GM23248 (cell line): ENCODE measurements at regions not wholly inside any gene's neighbourhood (a gene's known extent, or its start where the extent isn't known, plus 50 kb on each side); places are given as distances from the start of the nearest gene placed in this dataset.

Experiments
- DNase-seq: peaks from one replicate; pipeline ENCODE4 v3.0.0-alpha.2; 2015
- H2AFZ ChIP-seq: fragments of 200-600 bp; sonication (generic); 2 replicates; pipeline ENCODE4 v1.6.1; 2016; ENCODE audit warnings: antibody characterized with exemption
- H3F3A ChIP-seq: fragments of 200-600 bp; sonication (generic); 2 replicates; pipeline ENCODE4 v1.6.1; 2016; ENCODE audit warnings: mild to moderate bottlenecking, antibody characterized with exemption, mixed run types; ENCODE audit not compliant: insufficient read depth
- H3K27ac ChIP-seq: fragments of 200-600 bp; sonication (generic); 2 replicates; pipeline ENCODE4 v1.5.1; 2016; ENCODE audit warnings: mild to moderate bottlenecking
- H3K27me3 ChIP-seq: fragments of 200-600 bp; sonication (generic); replicated peaks from 2 replicates; pipeline ENCODE4 v1.6.1; 2016; ENCODE audit warnings: mild to moderate bottlenecking; ENCODE audit not compliant: insufficient read depth
- H3K36me3 ChIP-seq: fragments of 200-600 bp; sonication (generic); 2 replicates; pipeline ENCODE4 v1.6.1; 2016; ENCODE audit warnings: low read depth, mild to moderate bottlenecking
- H3K4me1 ChIP-seq: fragments of 200-600 bp; sonication (generic); 2 replicates; pipeline ENCODE4 v1.6.1; 2016; ENCODE audit warnings: mild to moderate bottlenecking; ENCODE audit not compliant: insufficient read depth
- H3K4me2 ChIP-seq: fragments of 200-600 bp; sonication (generic); one replicate; pipeline ENCODE4 v1.6.1; 2016; ENCODE audit warnings: mild to moderate bottlenecking; ENCODE audit not compliant: unreplicated experiment
- H3K4me3 ChIP-seq: fragments of 200-600 bp; sonication (generic); 2 replicates; pipeline ENCODE4 v1.5.1; 2016; ENCODE audit warnings: mild to moderate bottlenecking
- H3K79me2 ChIP-seq: fragments of 200-600 bp; sonication (generic); 2 replicates; pipeline ENCODE4 v1.6.1; 2016; ENCODE audit warnings: mild to moderate bottlenecking; ENCODE audit not compliant: insufficient read depth
- H3K9ac ChIP-seq: fragments of 200-600 bp; sonication (generic); 2 replicates; pipeline ENCODE4 v1.6.1; 2016; ENCODE audit warnings: mild to moderate bottlenecking
- H3K9me2 ChIP-seq: fragments of 200-600 bp; sonication (generic); 2 replicates; pipeline ENCODE4 v1.6.1; 2016; ENCODE audit warnings: mixed run types, mild to moderate bottlenecking, moderate library complexity; ENCODE audit not compliant: insufficient read depth
- H3K9me3 ChIP-seq: fragments of 200-600 bp; sonication (generic); one replicate; pipeline ENCODE4 v1.6.1; 2017; ENCODE audit warnings: low read depth
- H4K20me1 ChIP-seq: fragments of 200-600 bp; sonication (generic); 2 replicates; pipeline ENCODE4 v1.6.0; 2016; ENCODE audit not compliant: insufficient read depth
- EZH2 ChIP-seq: fragments of 200-600 bp; sonication (generic); IDR thresholded peaks from 2 replicates; pipeline ENCODE4 v1.6.1; 2018; ENCODE audit warnings: antibody characterized with exemption, mild to moderate bottlenecking; ENCODE audit not compliant: insufficient read depth, poor library complexity, severe bottlenecking
- EZH2phosphoT487 ChIP-seq: fragments of 200-600 bp; sonication (generic); IDR thresholded peaks from 2 replicates; pipeline ENCODE4 v1.6.1; 2018; ENCODE audit warnings: antibody characterized with exemption, moderate library complexity, mild to moderate bottlenecking, low read depth; ENCODE audit not compliant: insufficient read depth
- WGBS, 2 experiments: methylation state at CpG; one replicate each; pipeline ENCODE4 v1.1.6; 2015 to 2017; ENCODE audit warnings: low lambda C conversion rate in 2 of 2, low coverage in 1 of 2; ENCODE audit errors: missing lambda C conversion rate in 2 of 2; 5-methylcytosine and 5-hydroxymethylcytosine counted together
- in situ Hi-C: fragments of 300-500 bp; cut with MboI; formaldehyde crosslinking; loops from 2 replicates; pipeline ENCODE4 v1.15.0; 2020

DNA sequence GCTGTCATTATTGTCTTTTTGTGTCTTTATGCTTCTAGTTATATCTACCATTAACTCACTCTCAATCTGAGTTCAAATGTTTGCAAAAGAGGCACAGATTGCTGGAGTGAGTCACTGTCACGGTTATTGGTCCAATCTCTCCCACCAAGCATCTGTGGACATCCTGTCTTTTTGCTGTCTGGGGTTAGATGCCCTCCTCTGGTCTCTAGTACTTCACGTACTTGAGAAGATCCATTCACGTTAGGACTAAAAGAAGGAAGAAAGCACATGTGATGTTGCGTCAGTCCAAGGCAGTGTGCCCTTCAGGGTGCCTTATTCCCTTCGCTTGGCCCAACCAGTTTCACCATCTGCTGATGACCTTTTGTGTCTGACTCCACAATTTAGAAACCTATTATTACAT lies 72.3 kb upstream of the STXBP6 start:
- H2AFZ ChIP-seq, result peak overlapping the region; percentile 53
- 0 out of 2 replicates have a peak overlapping the region, but pooled peaks have one; percentile 9 for H3K4me3 ChIP-seq
- peak overlapping the region; percentile 85 for H3K27ac ChIP-seq
- TF ChIP-seq EZH2 (no peak), EZH2phosphoT487 (no peak)
- no peaks in the 10 kb centered on the region for H3K9me3 ChIP-seq
- H3K9me2 ChIP-seq, result no peaks in the 10 kb centered on the region
- in situ Hi-C loops, result no loop called here
- H3F3A ChIP-seq, result peaks cover 28% of the 10 kb centered on the region
- WGBS, 2 experiments, result 29 to 31% methylated on average over 5 of the region's 5 CpGs
- no peaks in the 10 kb centered on the region for H3K36me3 ChIP-seq
- peak overlapping the region; percentile 55 for H3K4me2 ChIP-seq
- no peaks in the 10 kb centered on the region for H3K27me3 ChIP-seq
- H3K4me1 ChIP-seq, result peaks cover 32% of the 10 kb centered on the region
- no peaks in the 10 kb centered on the region for H3K79me2 ChIP-seq
- no peaks in the 10 kb centered on the region for H4K20me1 ChIP-seq
- peak; percentile 69 for DNase-seq
- H3K9ac ChIP-seq, result peak overlapping the region; percentile 39

DNA sequence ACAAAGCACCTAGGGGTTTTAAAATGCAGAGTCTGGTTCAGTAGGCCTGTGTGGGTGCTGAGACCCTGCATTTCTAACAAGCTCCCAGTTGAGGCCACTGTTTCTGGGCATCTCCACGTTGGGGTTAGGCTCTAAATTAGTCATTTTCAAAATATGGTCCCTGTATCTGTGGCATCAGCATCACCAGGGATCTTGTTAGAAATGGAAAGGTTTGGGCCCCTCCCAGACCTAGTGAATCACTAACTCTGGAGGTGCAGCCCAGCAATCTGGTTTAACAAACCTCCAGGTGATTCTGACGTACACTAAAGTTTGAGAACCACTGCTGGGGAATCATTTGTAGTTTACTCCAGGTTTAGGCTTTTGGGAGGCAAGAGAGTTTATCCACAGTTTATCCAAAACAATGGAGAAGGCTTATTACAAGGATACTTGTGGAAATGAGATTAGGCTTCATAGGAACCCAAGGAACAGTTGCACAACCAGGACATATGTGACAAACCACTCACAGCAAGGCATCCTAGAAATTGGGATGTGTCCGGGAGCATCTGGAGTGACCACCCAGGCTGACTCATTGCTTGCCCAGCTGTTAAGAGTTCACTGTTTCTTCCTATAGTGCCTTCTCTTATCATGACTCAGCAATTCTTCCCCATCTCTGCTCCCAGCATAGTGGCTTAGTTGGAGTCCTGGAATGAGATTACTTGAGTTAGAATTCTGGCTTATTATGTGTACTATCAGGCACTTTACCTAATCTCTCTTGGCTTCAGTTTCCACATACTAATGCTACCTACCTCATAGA lies 71.6 kb upstream of the STXBP6 start:
- DNase-seq, result peak; percentile 95
- TF ChIP-seq EZH2, result no peak
- no peak for TF ChIP-seq EZH2phosphoT487
- Histone ChIP-seq H3K27me3 (no peaks in the 10 kb centered on the region), H3K79me2 (no peaks in the 10 kb centered on the region), H3K36me3 (no peaks in the 10 kb centered on the region), H3K4me1 (peaks cover 39% of the 10 kb centered on the region), H4K20me1 (no peaks in the 10 kb centered on the region), H3K4me3 (0 out of 2 replicates have a peak overlapping the region, but pooled peaks have one; percentile 9), H3K9me2 (no peaks in the 10 kb centered on the region), H2AFZ (peak overlapping the region; percentile 53), H3K9me3 (no peaks in the 10 kb centered on the region), H3K4me2 (peak overlapping the region; percentile 55), H3K9ac (peak overlapping the region; percentile 40), H3K27ac (peak overlapping the region; percentile 85), H3F3A (peaks cover 28% of the 10 kb centered on the region)
- in situ Hi-C loops, result no loop called here
- WGBS, 2 experiments, result 22 to 38% methylated on average over 3 of the region's 3 CpGs

DNA sequence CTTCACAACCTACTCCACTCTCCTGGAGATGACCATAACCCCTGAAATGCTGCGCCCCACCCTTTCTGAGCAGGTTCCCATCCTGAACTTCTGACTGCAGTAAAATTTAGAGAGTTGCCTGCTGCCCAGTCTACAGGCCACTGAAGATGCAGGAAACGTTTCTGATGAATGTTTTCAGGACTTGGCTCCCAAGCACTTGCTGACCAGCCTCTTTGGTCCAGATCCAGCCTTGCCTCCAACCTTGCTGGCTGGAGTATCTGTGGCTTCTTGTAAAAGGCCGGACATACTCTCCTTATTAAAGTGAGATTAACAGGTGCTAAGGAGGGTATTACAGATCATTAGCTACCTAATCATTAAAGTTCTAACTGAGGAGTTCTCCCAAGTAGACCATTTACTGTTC lies 70.3 kb upstream of the STXBP6 start:
- no peaks in the 10 kb centered on the region for H3K27me3 ChIP-seq
- TF ChIP-seq EZH2phosphoT487, result no peak
- 65 to 69% methylated on average over 3 of the region's 3 CpGs for WGBS, 2 experiments
- in situ Hi-C loops, result no loop called here
- peaks cover 28% of the 10 kb centered on the region for H3F3A ChIP-seq
- peaks cover 42% of the 10 kb centered on the region for H3K4me1 ChIP-seq
- H4K20me1 ChIP-seq, result no peaks in the 10 kb centered on the region
- H3K36me3 ChIP-seq, result no peaks in the 10 kb centered on the region
- no peak overlapping the region for H2AFZ ChIP-seq
- DNase-seq, result peak; percentile 40
- no peak overlapping the region for H3K27ac ChIP-seq
- H3K9me3 ChIP-seq, result no peaks in the 10 kb centered on the region
- H3K9me2 ChIP-seq, result no peaks in the 10 kb centered on the region
- H3K4me2 ChIP-seq, result no peak overlapping the region
- H3K9ac ChIP-seq, result no peak overlapping the region
- H3K79me2 ChIP-seq, result no peaks in the 10 kb centered on the region
- H3K4me3 ChIP-seq, result no peak overlapping the region

DNA sequence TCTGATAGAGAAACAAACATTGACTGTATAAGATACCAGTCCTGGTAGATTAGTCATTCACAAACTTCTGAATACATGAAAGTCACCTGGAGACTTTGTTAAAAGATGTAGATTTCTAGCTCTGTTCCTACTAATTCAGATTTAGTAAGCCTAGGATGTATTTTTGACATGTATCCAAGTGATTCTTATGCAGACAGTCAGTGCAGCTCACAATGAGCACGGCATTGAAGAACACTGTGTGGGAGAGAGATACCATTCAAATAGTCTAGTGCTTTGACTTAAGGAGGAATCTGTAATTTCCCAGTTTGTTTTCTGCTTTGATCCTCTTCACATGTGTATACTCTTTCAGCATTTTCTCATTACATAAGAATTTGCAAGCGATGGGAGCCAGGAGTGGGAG lies 68.7 kb upstream of the STXBP6 start:
- Histone ChIP-seq H3K27me3 (no peaks in the 10 kb centered on the region), H3K36me3 (no peaks in the 10 kb centered on the region), H3K9me2 (no peaks in the 10 kb centered on the region), H3K27ac (no peak overlapping the region), H2AFZ (no peak overlapping the region), H4K20me1 (no peaks in the 10 kb centered on the region), H3K79me2 (no peaks in the 10 kb centered on the region), H3K9me3 (no peaks in the 10 kb centered on the region), H3K9ac (no peak overlapping the region), H3F3A (peaks cover 28% of the 10 kb centered on the region), H3K4me1 (peaks cover 42% of the 10 kb centered on the region), H3K4me3 (no peak overlapping the region), H3K4me2 (no peak overlapping the region)
- TF ChIP-seq EZH2 (no peak), EZH2phosphoT487 (no peak)
- 73 to 79% methylated on average over 2 of the region's 2 CpGs for WGBS, 2 experiments
- no peak for DNase-seq
- in situ Hi-C loops, result no loop called here
